OCI-LY7 (cell line): ENCODE measurements at regions not wholly inside any gene's neighbourhood (a gene's known extent, or its start where the extent isn't known, plus 50 kb on each side); places are given as distances from the start of the nearest gene placed in this dataset.

ENCODE experiments used
- CTCF ChIP-seq: fragments of 200-600 bp; sonication (generic); conservative IDR thresholded peaks from 2 replicates; pipeline ENCODE4 v1.5.1; 2014; ENCODE audit warnings: mild to moderate bottlenecking, antibody characterized with exemption, low read length, moderate library complexity, mixed read lengths
- EZH2phosphoT487 ChIP-seq: fragments of 200-600 bp; sonication (generic); IDR thresholded peaks from 2 replicates; pipeline ENCODE4 v1.6.1; 2018; ENCODE audit warnings: low read depth, borderline replicate concordance, mild to moderate bottlenecking, mixed run types, antibody characterized with exemption, low read length, moderate library complexity, mixed read lengths

GRCh38 chr13:50243931-50244330 lies 228.7 kb downstream of the KCNRG start:
- TF ChIP-seq EZH2phosphoT487 (no peak), CTCF (no peak)
